B cell (primary cell): ENCODE measurements at regions not wholly inside any gene's neighbourhood (a gene's known extent, or its start where the extent isn't known, plus 50 kb on each side); places are given as distances from the start of the nearest gene placed in this dataset.

Experiments
- EZH2 ChIP-seq: IDR thresholded peaks from 2 replicates; pipeline ENCODE4 v1.6.1; 2012; ENCODE audit warnings: borderline replicate concordance, low read depth, mild to moderate bottlenecking, moderate library complexity, low read length; ENCODE audit not compliant: insufficient read depth, poor library complexity, severe bottlenecking
- TF ChIP-seq, protein P1 (sequence below): fragments of 200-600 bp; IDR thresholded peaks from one replicate; pipeline ENCODE4 v1.8.0; 2022; ENCODE audit warnings: antibody characterized with exemption, mild to moderate bottlenecking

- TF ChIP-seq, protein P1, sequence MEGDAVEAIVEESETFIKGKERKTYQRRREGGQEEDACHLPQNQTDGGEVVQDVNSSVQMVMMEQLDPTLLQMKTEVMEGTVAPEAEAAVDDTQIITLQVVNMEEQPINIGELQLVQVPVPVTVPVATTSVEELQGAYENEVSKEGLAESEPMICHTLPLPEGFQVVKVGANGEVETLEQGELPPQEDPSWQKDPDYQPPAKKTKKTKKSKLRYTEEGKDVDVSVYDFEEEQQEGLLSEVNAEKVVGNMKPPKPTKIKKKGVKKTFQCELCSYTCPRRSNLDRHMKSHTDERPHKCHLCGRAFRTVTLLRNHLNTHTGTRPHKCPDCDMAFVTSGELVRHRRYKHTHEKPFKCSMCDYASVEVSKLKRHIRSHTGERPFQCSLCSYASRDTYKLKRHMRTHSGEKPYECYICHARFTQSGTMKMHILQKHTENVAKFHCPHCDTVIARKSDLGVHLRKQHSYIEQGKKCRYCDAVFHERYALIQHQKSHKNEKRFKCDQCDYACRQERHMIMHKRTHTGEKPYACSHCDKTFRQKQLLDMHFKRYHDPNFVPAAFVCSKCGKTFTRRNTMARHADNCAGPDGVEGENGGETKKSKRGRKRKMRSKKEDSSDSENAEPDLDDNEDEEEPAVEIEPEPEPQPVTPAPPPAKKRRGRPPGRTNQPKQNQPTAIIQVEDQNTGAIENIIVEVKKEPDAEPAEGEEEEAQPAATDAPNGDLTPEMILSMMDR: no peak
- no peak for TF ChIP-seq EZH2
Observed at GRCh38 chr18:76654577-76654976, 159.5 kb upstream of the ZNF516 start.
